Coronary artery (tissue), 2 donors: ENCODE measurements at regions not wholly inside any gene's neighbourhood (a gene's known extent, or its start where the extent isn't known, plus 50 kb on each side); places are given as distances from the start of the nearest gene placed in this dataset.
"Not testable (repeated sequence)": the region's sequence is repeated elsewhere in the genome, so short reads cannot be mapped to it uniquely, and the experiment has no call there.

Experiments used
- DNase-seq: peaks from one replicate; pipeline ENCODE4 v3.0.0-alpha.2; 2017; ENCODE audit warnings: low spot score
- H3K27ac ChIP-seq, 2 donors: fragments of 200-600 bp; sonication (generic); one replicate each; pipeline ENCODE4 v1.5.1; 2016 to 2019
- H3K4me3 ChIP-seq: fragments of 200-600 bp; sonication (generic); 2 replicates; pipeline ENCODE4 v1.5.1; 2016; ENCODE audit warnings: mild to moderate bottlenecking, moderate library complexity
- TF ChIP-seq, protein P1 (sequence below): fragments of 200-600 bp; sonication (generic); IDR thresholded peaks from one replicate; pipeline ENCODE4 v1.5.1; 2019; ENCODE audit warnings: antibody characterized with exemption

DNA sequence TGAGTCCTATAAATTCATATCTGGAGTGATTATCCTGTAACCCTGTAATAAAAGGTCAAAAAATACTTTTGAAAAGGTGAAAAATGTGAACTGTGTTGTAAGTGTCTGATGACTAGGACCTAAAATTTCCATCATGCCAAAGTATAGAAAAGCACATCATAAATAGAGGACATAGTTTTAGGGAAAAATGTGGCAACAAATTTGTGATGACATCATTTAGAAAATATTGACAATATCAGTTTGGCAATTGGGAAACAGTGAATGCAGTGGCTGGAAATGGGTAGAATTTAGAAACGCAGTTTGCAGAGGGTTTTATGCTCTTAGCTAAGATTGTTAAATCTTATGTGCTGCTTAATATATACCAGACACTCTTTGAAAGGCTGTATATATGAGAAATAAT is 1464.8 kb downstream of the RAPGEF2 start:
- DNase-seq = no peak
- H3K27ac ChIP-seq = no peak overlapping the region
- TF ChIP-seq, protein P1, sequence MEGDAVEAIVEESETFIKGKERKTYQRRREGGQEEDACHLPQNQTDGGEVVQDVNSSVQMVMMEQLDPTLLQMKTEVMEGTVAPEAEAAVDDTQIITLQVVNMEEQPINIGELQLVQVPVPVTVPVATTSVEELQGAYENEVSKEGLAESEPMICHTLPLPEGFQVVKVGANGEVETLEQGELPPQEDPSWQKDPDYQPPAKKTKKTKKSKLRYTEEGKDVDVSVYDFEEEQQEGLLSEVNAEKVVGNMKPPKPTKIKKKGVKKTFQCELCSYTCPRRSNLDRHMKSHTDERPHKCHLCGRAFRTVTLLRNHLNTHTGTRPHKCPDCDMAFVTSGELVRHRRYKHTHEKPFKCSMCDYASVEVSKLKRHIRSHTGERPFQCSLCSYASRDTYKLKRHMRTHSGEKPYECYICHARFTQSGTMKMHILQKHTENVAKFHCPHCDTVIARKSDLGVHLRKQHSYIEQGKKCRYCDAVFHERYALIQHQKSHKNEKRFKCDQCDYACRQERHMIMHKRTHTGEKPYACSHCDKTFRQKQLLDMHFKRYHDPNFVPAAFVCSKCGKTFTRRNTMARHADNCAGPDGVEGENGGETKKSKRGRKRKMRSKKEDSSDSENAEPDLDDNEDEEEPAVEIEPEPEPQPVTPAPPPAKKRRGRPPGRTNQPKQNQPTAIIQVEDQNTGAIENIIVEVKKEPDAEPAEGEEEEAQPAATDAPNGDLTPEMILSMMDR = no peak
- H3K4me3 ChIP-seq = no peak overlapping the region

DNA sequence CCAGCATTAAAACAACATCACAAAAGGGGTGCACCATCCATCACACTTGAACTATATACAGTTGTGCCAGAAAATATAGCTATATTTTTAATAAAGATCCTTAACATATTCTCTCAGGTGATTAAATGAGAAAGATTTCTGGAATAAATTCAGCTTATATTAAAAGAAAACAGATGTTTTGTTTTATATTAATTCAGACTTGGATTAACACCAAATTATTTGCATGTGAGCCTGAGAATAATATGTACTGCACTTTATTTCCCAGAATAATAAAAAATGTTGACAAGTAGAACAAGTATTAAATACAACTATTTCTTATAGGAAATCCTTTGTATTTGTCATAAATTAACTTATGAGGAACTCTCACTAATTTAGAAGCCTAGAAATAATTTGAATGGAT is 1467.4 kb downstream of the RAPGEF2 start:
- TF ChIP-seq, protein P1 = no peak
- Histone ChIP-seq H3K27ac (no peak overlapping the region), H3K4me3 (no peak overlapping the region)
- DNase-seq = no peak

DNA sequence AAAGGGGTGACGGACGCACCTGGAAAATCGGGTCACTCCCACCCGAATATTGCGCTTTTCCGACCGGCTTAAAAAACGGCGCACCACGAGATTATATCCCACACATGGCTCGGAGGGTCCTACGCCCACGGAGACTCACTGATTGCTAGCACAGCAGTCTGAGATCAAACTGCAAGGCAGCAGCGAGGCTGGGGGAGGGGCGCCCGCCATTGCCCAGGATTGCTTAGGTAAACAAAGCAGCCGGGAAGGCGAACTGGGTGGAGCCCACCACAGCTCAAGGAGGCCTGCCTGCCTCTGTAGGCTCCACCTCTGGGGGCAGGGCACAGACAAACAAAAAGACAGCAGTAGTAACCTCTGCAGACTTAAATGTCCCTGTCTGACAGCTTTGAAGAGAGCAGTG is 1471.4 kb downstream of the RAPGEF2 start:
- H3K4me3 ChIP-seq, DNase-seq, H3K27ac ChIP-seq: not testable (repeated sequence)

DNA sequence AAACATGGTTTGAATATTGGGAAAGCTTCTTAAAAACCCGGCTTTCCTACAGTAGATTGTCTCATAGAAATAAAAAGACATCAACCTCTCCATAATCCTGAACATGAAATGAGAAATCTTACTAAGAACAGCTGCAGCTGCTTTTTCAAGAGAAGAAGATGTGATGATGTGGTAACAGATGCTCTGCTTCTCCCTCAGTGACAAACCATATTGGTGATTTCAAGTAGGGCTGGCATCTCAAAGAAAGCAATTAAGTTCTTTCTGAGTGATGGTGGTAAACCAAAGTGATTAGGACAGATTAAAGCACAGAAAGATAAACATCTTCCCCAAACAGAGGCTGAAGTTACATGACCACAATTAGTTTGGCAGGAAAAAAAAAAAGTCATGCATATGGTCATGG is 1477.7 kb downstream of the RAPGEF2 start:
- TF ChIP-seq, protein P1 = no peak
- DNase-seq = no peak
- Histone ChIP-seq H3K4me3 (no peak overlapping the region), H3K27ac (no peak overlapping the region)

DNA sequence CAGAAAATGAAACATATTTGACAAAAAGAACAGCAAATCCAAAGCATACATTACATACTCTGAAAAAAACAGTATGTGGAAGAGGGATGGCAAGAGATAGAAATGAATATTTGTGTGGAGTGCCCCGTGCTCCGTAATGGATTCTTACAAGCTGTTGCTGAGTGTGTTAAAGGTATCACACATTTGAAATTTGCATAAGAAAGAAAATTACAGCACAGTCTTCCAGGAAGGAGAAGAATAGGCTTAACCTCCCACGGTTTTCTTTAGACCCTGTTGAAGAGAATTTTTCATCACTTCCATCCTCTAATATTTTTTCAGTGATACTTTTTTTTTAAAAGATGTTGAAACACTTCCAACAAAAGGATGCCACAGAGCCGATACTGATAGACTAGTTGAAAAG is 1489.4 kb downstream of the RAPGEF2 start:
- H3K4me3 ChIP-seq = no peak overlapping the region
- no peak overlapping the region for H3K27ac ChIP-seq
- DNase-seq = no peak
- TF ChIP-seq, protein P1 = no peak

DNA sequence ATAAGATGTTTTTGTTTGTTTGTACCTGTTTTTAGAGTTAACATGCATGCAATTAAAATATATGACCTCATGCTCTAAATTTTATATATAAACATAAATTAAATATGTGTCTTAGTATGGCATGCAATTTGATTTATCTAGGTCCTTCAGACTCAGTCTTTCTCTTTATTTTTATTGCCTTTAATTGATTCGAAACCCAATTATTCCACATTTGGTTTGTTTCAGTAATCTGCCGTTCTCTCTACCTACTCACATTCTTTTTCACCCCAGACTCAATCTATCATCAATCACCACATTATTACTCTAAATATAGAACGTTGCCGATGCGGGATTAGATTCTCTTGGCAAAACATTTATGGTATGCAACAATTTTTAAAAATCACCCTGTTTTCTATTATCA is 1492.8 kb downstream of the RAPGEF2 start:
- no peak for DNase-seq
- TF ChIP-seq, protein P1 = no peak
- no peak overlapping the region for H3K27ac ChIP-seq
- no peak overlapping the region for H3K4me3 ChIP-seq

DNA sequence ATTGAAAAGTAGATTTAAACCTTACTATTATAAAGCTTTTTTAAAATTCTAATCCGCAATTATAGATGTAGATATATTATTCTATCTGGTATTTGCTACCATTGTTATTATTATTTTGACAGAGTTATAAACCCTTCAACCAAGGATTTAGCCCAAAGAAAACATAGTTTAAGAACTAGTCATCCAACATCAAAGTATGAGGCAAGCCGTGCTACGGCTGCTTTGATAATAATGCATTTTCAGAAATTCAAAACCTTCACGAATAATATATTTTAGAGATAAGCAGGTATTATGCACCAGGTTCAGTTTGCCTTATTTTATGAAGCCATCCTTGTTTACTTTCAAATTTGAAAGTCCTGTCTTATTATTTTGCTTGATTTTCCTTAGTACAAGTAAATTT is 1501.7 kb downstream of the RAPGEF2 start:
- no peak overlapping the region for H3K27ac ChIP-seq
- no peak for DNase-seq
- TF ChIP-seq, protein P1 = no peak
- no peak overlapping the region for H3K4me3 ChIP-seq

DNA sequence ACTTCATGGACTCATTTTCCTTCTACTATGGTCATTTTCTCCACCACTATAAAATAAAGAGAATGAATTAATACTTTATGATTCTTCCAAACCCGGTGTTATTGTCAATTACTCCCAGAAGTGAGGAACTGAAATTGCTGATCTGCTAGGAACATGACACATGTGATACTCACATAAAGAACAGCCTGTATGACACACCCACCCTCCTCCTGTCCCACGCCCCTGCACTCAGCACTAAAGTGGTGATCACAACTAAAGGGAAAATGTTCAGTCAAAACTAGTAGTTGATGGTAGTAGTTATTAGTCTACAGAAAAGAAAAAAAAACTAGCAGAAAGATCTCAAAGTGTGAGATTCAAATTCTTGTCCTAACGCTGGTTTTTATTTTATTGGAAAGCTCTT is 1508.3 kb downstream of the RAPGEF2 start:
- H3K27ac ChIP-seq = no peak overlapping the region
- no peak overlapping the region for H3K4me3 ChIP-seq
- TF ChIP-seq, protein P1 = no peak
- DNase-seq = no peak
